Activated naive CD4-positive, alpha-beta T cell treated with anti-CD3 and anti-CD28 coated beads, Interleukin-2, amount 50 U/mL, for 24 hours (primary cell): ENCODE measurements at regions not wholly inside any gene's neighbourhood (a gene's known extent, or its start where the extent isn't known, plus 50 kb on each side); places are given as distances from the start of the nearest gene placed in this dataset.
"Not testable (repeated sequence)": the region's sequence is repeated elsewhere in the genome, so short reads cannot be mapped to it uniquely, and the experiment has no call there.

Source experiments
- H3K27ac Mint-ChIP-seq: one replicate; pipeline ENCODE4 v1.8.0; 2021; ENCODE audit warnings: mild to moderate bottlenecking, mixed read lengths
- H3K27me3 Mint-ChIP-seq: one replicate; pipeline ENCODE4 v1.8.0; 2021; ENCODE audit warnings: mixed read lengths
- H3K36me3 Mint-ChIP-seq: one replicate; pipeline ENCODE4 v1.8.0; 2021; ENCODE audit warnings: mixed read lengths
- H3K4me1 Mint-ChIP-seq: one replicate; pipeline ENCODE4 v1.8.0; 2021; ENCODE audit warnings: mixed read lengths
- H3K4me3 Mint-ChIP-seq: one replicate; pipeline ENCODE4 v1.8.0; 2021; ENCODE audit warnings: mild to moderate bottlenecking, mixed read lengths
- H3K9me3 Mint-ChIP-seq: one replicate; pipeline ENCODE4 v1.8.0; 2021; ENCODE audit warnings: mixed read lengths

DNA sequence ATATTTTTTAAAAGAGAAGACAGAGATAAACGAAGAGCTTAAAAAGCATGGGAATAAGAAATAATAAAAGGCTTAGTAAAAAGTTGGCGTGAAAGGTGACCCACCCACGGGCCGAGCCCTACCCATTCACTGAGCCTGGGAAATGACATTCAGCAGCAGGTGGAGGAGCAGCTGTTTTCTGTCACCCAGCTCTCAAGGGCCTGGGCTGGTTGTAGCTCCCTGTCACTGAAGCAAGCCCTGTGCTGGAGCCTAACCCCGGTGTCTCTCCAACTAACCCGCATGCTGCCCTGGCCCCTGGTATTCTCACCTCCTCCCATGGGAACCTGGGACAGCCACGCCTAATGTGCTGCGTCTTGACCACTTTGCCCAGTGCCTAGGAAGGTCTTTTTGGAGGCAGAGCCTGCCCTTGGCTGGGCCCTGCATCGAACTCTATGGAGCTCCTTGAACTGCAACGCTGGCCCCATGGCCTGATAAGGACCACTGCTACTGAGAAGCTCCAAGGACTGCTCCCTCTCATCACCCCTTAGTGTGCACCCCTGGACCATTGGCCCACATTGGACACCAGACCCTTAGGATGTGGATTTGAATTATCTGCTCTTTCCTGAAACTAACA lies 68.8 kb upstream of the IYD start:
- H3K27ac Mint-ChIP-seq = no peak overlapping the region
- no peaks in the 10 kb centered on the region for H3K36me3 Mint-ChIP-seq
- peaks cover 9% of the 10 kb centered on the region for H3K9me3 Mint-ChIP-seq
- H3K27me3 Mint-ChIP-seq = peaks cover 4% of the 10 kb centered on the region
- H3K4me3 Mint-ChIP-seq = no peak overlapping the region
- H3K4me1 Mint-ChIP-seq = no peaks in the 10 kb centered on the region

GRCh38 chr6:150301846-150302519 lies 66.8 kb upstream of the IYD start:
- H3K4me1 Mint-ChIP-seq = no peaks in the 10 kb centered on the region
- no peak overlapping the region for H3K4me3 Mint-ChIP-seq
- H3K27me3 Mint-ChIP-seq = peaks cover 8% of the 10 kb centered on the region
- H3K36me3 Mint-ChIP-seq = no peaks in the 10 kb centered on the region
- peaks cover 9% of the 10 kb centered on the region for H3K9me3 Mint-ChIP-seq
- H3K27ac Mint-ChIP-seq = no peak overlapping the region

- no peaks in the 10 kb centered on the region for H3K4me1 Mint-ChIP-seq
- H3K27ac Mint-ChIP-seq = no peak overlapping the region
- H3K4me3 Mint-ChIP-seq = no peak overlapping the region
- peaks cover 10% of the 10 kb centered on the region for H3K27me3 Mint-ChIP-seq
- H3K36me3 Mint-ChIP-seq = no peaks in the 10 kb centered on the region
- H3K9me3 Mint-ChIP-seq = peaks cover 6% of the 10 kb centered on the region
Measured at GRCh38 chr6:150302520-150303176, 66.2 kb upstream of the IYD start.

- Mint-ChIP-seq H3K27me3 (peaks cover 8% of the 10 kb centered on the region), H3K4me1 (no peaks in the 10 kb centered on the region), H3K9me3 (no peaks in the 10 kb centered on the region)
Measured at GRCh38 chr6:150303256-150303655, 65.6 kb upstream of the IYD start.

GRCh38 chr6:150304429-150304828 lies 64.4 kb upstream of the IYD start:
- H3K36me3 Mint-ChIP-seq = no peaks in the 10 kb centered on the region
- no peak overlapping the region for H3K27ac Mint-ChIP-seq
- no peaks in the 10 kb centered on the region for H3K4me1 Mint-ChIP-seq
- no peak overlapping the region for H3K4me3 Mint-ChIP-seq
- peaks cover 10% of the 10 kb centered on the region for H3K27me3 Mint-ChIP-seq
- H3K9me3 Mint-ChIP-seq = no peaks in the 10 kb centered on the region

More at GRCh38 chr6:150303256-150303655, 65.6 kb upstream of the IYD start:
- H3K4me3 Mint-ChIP-seq = no peak overlapping the region
- H3K27ac Mint-ChIP-seq = no peak overlapping the region
- H3K36me3 Mint-ChIP-seq = no peaks in the 10 kb centered on the region

DNA sequence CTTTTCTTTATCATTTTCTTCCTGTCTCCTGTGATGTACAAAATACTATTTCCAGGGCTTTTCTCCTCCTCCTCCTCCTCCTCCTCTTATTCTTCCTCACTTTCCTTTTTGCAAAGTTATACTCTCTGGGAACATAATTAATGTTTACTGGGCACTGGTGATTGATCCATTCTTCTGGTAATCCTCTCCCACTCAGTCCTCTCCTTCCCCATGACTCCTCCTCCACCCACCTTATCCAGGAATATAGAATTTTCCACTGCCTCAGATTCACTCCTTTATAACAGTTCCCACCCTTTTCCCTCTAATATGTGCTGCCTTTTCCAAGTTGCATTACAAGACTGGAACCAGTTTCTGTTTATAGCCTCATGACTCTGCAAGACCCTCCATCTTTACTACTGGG lies 62.5 kb upstream of the IYD start:
- H3K9me3 Mint-ChIP-seq = no peaks in the 10 kb centered on the region
- no peak overlapping the region for H3K4me3 Mint-ChIP-seq
- H3K4me1 Mint-ChIP-seq = no peaks in the 10 kb centered on the region
- peaks cover 10% of the 10 kb centered on the region for H3K27me3 Mint-ChIP-seq
- H3K27ac Mint-ChIP-seq = no peak overlapping the region
- no peaks in the 10 kb centered on the region for H3K36me3 Mint-ChIP-seq

DNA sequence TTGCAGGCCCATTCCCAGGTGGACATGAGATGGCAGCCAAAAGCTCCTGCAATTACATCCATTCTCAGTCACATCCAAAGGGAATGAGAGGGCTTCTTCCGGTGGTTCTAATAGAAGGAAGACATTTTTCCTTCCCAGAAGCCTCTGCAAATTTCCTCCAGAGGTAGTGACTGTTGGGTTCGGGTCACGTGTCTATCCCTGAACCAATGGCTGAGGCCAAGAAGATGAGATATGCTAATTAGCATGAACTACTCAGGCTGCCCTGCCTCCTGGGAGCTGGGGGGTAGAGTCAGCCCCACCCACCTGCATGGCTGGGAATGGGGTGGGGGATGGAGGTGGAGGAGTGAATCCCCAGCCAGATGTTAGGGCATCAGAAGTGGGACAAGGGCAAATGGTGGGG lies 61.3 kb upstream of the IYD start:
- peaks cover 10% of the 10 kb centered on the region for H3K27me3 Mint-ChIP-seq
- no peaks in the 10 kb centered on the region for H3K36me3 Mint-ChIP-seq
- no peak overlapping the region for H3K27ac Mint-ChIP-seq
- H3K4me1 Mint-ChIP-seq = no peaks in the 10 kb centered on the region
- no peak overlapping the region for H3K4me3 Mint-ChIP-seq
- no peaks in the 10 kb centered on the region for H3K9me3 Mint-ChIP-seq

DNA sequence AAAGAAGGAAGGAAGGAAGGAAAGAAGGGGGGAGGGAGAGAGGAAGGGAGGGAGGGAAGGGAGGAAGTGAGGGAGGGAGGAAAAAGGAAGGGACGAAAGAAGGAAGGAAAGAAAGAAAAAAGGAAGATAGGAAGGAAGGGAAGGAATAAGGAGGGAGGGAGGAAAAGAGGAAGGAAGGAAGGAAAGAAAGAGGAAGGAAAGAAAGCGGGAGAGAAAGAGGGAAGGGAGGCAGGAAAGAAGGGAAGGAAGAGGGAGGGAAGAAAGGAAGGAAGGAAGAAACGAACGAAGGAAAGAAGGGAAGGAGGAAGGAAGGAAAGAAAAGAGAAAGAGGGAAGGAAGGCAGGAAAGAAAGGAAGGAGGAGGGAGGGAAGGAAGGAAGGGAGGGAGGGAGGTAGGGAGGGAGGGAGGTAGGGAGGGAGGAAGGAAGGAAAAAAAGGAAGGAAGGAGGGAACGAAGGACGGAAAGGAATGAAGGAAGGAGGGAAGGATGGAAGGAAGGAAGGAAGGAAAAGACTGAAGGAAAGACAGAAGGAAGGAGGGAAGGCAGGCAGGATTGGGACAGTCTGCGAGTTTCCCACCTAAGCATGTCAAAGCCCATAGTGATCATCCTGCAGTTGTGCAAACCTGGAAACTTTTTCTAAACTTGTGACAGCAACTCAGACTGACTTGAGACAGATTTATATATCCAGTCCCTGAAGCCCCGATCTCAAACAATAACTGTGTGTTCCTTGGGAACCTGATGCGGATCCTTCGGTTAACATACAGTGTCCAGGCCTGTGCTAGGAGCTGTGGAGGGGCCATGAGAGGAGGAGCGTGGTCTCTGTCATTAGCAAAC lies 59.8 kb upstream of the IYD start:
- Mint-ChIP-seq H3K4me3 (no peak overlapping the region), H3K27me3 (peaks cover 11% of the 10 kb centered on the region), H3K27ac (no peak overlapping the region), H3K4me1 (no peaks in the 10 kb centered on the region), H3K36me3 (no peaks in the 10 kb centered on the region), H3K9me3 (no peaks in the 10 kb centered on the region)

- Mint-ChIP-seq H3K27me3 (peaks cover 11% of the 10 kb centered on the region), H3K4me1 (no peaks in the 10 kb centered on the region), H3K36me3 (no peaks in the 10 kb centered on the region), H3K4me3 (no peak overlapping the region), H3K9me3 (no peaks in the 10 kb centered on the region), H3K27ac (no peak overlapping the region)
Measured at GRCh38 chr6:150310539-150310938, 58.3 kb upstream of the IYD start.

DNA sequence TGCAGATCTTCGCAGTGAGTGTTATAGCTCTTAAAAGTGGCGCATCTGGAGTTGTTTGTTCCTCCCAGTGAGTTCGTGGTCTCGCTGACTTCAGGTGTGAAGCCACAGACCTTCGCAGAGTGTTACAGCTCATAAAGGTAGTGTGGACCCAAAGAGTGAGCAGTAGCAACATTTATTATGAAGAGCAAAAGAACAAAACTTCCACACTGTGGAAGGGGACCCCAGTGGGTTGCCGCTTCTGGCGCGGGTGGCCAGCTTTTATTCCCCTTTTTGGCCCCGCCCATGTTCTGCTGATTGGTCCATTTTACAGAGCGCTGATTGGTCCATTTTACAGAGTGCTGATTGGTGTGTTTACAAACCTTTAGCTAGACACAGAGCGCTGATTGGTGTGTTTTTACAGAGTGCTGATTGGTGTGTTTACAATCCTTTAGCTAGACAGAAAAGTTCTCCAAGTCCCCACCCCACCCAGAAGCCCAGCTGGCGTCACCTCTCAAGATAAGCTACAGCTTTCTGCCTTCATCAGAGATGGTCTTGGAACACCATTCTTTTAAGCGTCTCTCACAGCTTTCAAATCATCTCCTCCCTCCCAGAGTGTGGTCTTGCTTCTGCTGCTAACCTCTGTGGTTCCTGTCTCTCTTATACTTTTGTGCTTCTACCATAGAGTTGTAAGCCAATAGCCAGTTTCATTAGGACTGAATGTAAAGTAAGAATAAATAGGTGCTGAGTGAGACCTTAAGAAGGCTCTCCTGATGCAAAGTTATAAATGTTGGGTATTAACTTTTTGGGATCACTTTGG lies 57.5 kb upstream of the IYD start:
- H3K27me3 Mint-ChIP-seq, H3K9me3 Mint-ChIP-seq, H3K4me1 Mint-ChIP-seq, H3K4me3 Mint-ChIP-seq, H3K36me3 Mint-ChIP-seq: not testable (repeated sequence)
- peak overlapping the region; percentile 27 for H3K27ac Mint-ChIP-seq

- Mint-ChIP-seq H3K9me3 (no peaks in the 10 kb centered on the region), H3K27ac (no peak overlapping the region), H3K4me1 (no peaks in the 10 kb centered on the region), H3K36me3 (no peaks in the 10 kb centered on the region), H3K4me3 (no peak overlapping the region), H3K27me3 (peaks cover 7% of the 10 kb centered on the region)
Measured at GRCh38 chr6:150312395-150312794, 56.4 kb upstream of the IYD start.

GRCh38 chr6:150312844-150313584 lies 55.8 kb upstream of the IYD start:
- Mint-ChIP-seq H3K4me1 (no peaks in the 10 kb centered on the region), H3K27ac (no peak overlapping the region), H3K9me3 (no peaks in the 10 kb centered on the region), H3K36me3 (no peaks in the 10 kb centered on the region), H3K4me3 (no peak overlapping the region), H3K27me3 (peaks cover 7% of the 10 kb centered on the region)

DNA sequence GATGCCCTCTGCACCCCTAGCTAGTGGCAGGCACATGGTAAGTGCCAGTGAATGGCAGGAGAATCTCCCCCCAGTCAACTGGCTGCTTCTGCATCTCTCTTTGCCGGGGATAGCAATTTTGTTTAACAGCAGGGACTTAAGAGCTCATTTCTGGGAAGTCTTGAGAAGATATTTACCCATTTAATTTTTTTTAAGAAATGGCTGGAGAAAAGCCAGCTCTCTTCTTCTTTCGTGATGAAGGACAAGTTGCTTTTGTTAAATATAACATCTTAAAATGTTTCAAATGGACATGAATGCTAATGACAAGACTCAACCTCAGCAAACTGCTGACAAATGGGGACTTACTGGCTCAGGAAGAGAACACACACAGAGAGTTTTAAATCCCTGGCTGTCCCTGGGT lies 55.0 kb upstream of the IYD start:
- no peak overlapping the region for H3K4me3 Mint-ChIP-seq
- peaks cover 5% of the 10 kb centered on the region for H3K27me3 Mint-ChIP-seq
- H3K4me1 Mint-ChIP-seq = no peaks in the 10 kb centered on the region
- H3K9me3 Mint-ChIP-seq = no peaks in the 10 kb centered on the region
- H3K36me3 Mint-ChIP-seq = no peaks in the 10 kb centered on the region
- no peak overlapping the region for H3K27ac Mint-ChIP-seq

DNA sequence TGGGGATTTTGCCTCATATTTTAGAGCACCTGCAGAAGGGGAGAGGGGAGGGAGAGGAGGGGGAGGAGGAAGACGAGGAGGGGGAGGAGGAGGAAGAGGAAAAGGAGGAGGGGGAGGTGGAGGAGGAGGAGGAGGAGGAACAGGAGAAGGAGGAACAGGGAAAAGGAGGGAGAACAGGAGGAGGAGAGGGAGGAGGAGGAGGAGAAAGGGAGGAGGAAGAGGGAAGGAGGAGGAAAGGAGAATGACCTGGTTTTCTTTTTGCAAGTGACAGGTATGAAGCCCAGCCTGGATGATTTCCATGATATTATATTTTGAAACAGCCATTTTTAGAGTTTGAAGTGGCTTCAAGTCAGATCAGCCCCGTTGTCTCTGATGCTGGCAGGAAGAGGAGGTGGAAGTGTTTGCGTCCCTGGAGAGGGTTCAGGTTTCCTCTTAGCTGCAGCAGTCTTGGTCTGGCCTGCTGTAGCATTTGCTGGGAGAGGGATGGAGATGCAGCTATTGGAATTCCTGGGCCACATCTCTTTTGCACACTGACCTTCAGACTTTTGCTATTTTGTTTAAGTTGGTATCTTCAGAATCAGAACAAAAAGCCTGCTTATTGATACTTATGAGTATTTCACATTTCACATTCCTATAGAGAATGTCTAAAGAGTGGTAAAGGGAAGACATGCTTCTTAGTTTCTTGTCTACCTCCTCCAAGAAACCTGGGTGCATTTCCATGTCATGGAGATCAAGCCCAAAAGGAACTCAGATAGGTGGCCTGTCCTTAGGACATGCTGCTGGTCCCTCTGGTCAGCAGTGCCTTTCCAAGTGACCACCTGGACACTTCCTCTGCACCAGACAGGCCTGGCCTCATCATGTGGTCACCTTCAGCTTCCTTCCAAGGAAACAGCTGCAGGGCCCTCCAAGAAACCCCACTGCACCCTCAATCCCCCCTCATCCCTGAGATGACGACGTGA lies 54.3 kb upstream of the IYD start:
- Mint-ChIP-seq H3K36me3 (no peaks in the 10 kb centered on the region), H3K9me3 (no peaks in the 10 kb centered on the region), H3K4me3 (no peak overlapping the region), H3K27ac (no peak overlapping the region), H3K4me1 (no peaks in the 10 kb centered on the region), H3K27me3 (peaks cover 7% of the 10 kb centered on the region)
